H9 (cell line): ENCODE measurements at regions not wholly inside any gene's neighbourhood (a gene's known extent, or its start where the extent isn't known, plus 50 kb on each side); places are given as distances from the start of the nearest gene placed in this dataset.
A peak's percentile ranks its signal among the peaks of the same experiment; 100 is the strongest.

Experiments
- DNase-seq: peaks from one replicate; pipeline ENCODE4 v3.0.0-alpha.2; 2017
- H2AFZ ChIP-seq: one replicate; pipeline ENCODE4 v1.6.1; 2013; ENCODE audit warnings: mild to moderate bottlenecking, low read length, control low read depth, moderate library complexity
- H2AK5ac ChIP-seq: 2 replicates; pipeline ENCODE4 v1.6.1; 2013; ENCODE audit warnings: low read length, control low read depth, mixed read lengths; ENCODE audit not compliant: insufficient read length
- H2BK120ac ChIP-seq: one replicate; pipeline ENCODE4 v1.6.1; 2013; ENCODE audit warnings: low read depth, mild to moderate bottlenecking, low read length, control low read depth, inconsistent platforms; ENCODE audit not compliant: poor library complexity, severe bottlenecking
- H2BK12ac ChIP-seq: 2 replicates; pipeline ENCODE4 v1.6.1; 2013; ENCODE audit warnings: low read length, control low read depth, mixed read lengths, low read depth; ENCODE audit not compliant: insufficient read length
- H2BK15ac ChIP-seq: 2 replicates; pipeline ENCODE4 v1.6.1; 2013; ENCODE audit warnings: low read depth, low read length, control low read depth
- H2BK20ac ChIP-seq: one replicate; pipeline ENCODE4 v1.6.1; 2013; ENCODE audit warnings: low read depth, mild to moderate bottlenecking, low read length, control low read depth, inconsistent platforms; ENCODE audit not compliant: poor library complexity, severe bottlenecking
- H2BK5ac ChIP-seq: 2 replicates; pipeline ENCODE4 v1.6.1; 2013; ENCODE audit warnings: low read length, control low read depth, mixed read lengths; ENCODE audit not compliant: insufficient read length
- H3K14ac ChIP-seq: 2 replicates; pipeline ENCODE4 v1.6.1; 2013; ENCODE audit warnings: low read length, control low read depth; ENCODE audit not compliant: insufficient read depth
- H3K18ac ChIP-seq: 2 replicates; pipeline ENCODE4 v1.6.1; 2013; ENCODE audit warnings: low read depth, mild to moderate bottlenecking, mixed read lengths, low read length, control low read depth; ENCODE audit not compliant: insufficient read length
- H3K23ac ChIP-seq: 2 replicates; pipeline ENCODE4 v1.6.1; 2013; ENCODE audit warnings: low read length, control low read depth, mixed read lengths, low read depth; ENCODE audit not compliant: insufficient read length
- H3K23me2 ChIP-seq: 2 replicates; pipeline ENCODE4 v1.6.1; 2013; ENCODE audit warnings: low read depth, mild to moderate bottlenecking, mixed read lengths, low read length, control low read depth; ENCODE audit not compliant: insufficient read length, poor library complexity, severe bottlenecking
- H3K27ac ChIP-seq: 2 replicates; pipeline ENCODE4 v1.5.1; 2013; ENCODE audit warnings: low read length, control low read depth, mixed read lengths, low read depth; ENCODE audit not compliant: insufficient read length
- H3K27me3 ChIP-seq: 2 replicates; pipeline ENCODE4 v1.6.1; 2013; ENCODE audit warnings: low read length, control low read depth, inconsistent platforms; ENCODE audit not compliant: insufficient read depth
- H3K4ac ChIP-seq: 2 replicates; pipeline ENCODE4 v1.6.1; 2013; ENCODE audit warnings: low read depth, mild to moderate bottlenecking, control low read depth, inconsistent platforms, low read length, moderate library complexity
- H3K4me1 ChIP-seq: 2 replicates; pipeline ENCODE4 v1.6.1; 2013; ENCODE audit warnings: low read length, control low read depth, inconsistent platforms; ENCODE audit not compliant: insufficient read depth
- H3K4me2 ChIP-seq: 2 replicates; pipeline ENCODE4 v1.6.1; 2013; ENCODE audit warnings: low read length, control low read depth, mixed read lengths; ENCODE audit not compliant: insufficient read length, insufficient read depth
- H3K56ac ChIP-seq: 2 replicates; pipeline ENCODE4 v1.6.1; 2013; ENCODE audit warnings: low read depth, mild to moderate bottlenecking, mixed read lengths, low read length, control low read depth; ENCODE audit not compliant: insufficient read length
- H3K79me1 ChIP-seq: 2 replicates; pipeline ENCODE4 v1.6.1; 2013; ENCODE audit warnings: low read depth, mild to moderate bottlenecking, moderate library complexity, low read length, control low read depth, inconsistent platforms; ENCODE audit not compliant: insufficient read depth, poor library complexity, severe bottlenecking
- H3K79me2 ChIP-seq: 2 replicates; pipeline ENCODE4 v1.6.1; 2013; ENCODE audit warnings: low read length, control low read depth, inconsistent platforms; ENCODE audit not compliant: insufficient read depth
- H3K9ac ChIP-seq: 2 replicates; pipeline ENCODE4 v1.6.1; 2013; ENCODE audit warnings: low read length, control low read depth, mixed read lengths; ENCODE audit not compliant: insufficient read length; ENCODE audit errors: extremely low read depth
- H3K9me3 ChIP-seq: one replicate; pipeline ENCODE4 v1.6.1; 2013; ENCODE audit warnings: low read depth, low read length, inconsistent platforms; ENCODE audit not compliant: control insufficient read depth
- H3T11ph ChIP-seq: one replicate; pipeline ENCODE4 v1.6.1; 2013; ENCODE audit warnings: mild to moderate bottlenecking, low read length, control low read depth, inconsistent platforms
- H4K20me1 ChIP-seq: one replicate; pipeline ENCODE4 v1.6.1; 2013; ENCODE audit not compliant: control insufficient read depth, insufficient read length, insufficient read depth
- H4K5ac ChIP-seq: 2 replicates; pipeline ENCODE4 v1.6.1; 2013; ENCODE audit warnings: low read depth, mild to moderate bottlenecking, mixed read lengths, low read length, control low read depth; ENCODE audit not compliant: insufficient read length
- H4K8ac ChIP-seq: replicated peaks from 2 replicates; pipeline ENCODE4 v1.6.1; 2013; ENCODE audit warnings: low read length, control low read depth, mixed read lengths, low read depth; ENCODE audit not compliant: insufficient read length
- H4K91ac ChIP-seq: 2 replicates; pipeline ENCODE4 v1.6.1; 2013; ENCODE audit warnings: low read depth, mild to moderate bottlenecking, moderate library complexity, mixed read lengths, low read length, control low read depth; ENCODE audit not compliant: insufficient read length
- H3K27ac Mint-ChIP-seq, 3 experiments: 2 replicates in 2 of 3; 3 replicates in 1 of 3; pipeline ENCODE4 v1.8.0; 2020 to 2021; ENCODE audit warnings: mixed read lengths in 3 of 3, mild to moderate bottlenecking in 1 of 3, moderate library complexity in 1 of 3
- H3K27me3 Mint-ChIP-seq: 2 replicates; pipeline ENCODE4 v1.8.0; 2021; ENCODE audit warnings: low read depth, mild to moderate bottlenecking, moderate library complexity, mixed read lengths
- H3K36me3 Mint-ChIP-seq, 3 experiments: 2 replicates in 2 of 3; 3 replicates in 1 of 3; pipeline ENCODE4 v1.8.0; 2020 to 2021; ENCODE audit warnings: low read depth in 3 of 3, mixed read lengths in 3 of 3; ENCODE audit not compliant: insufficient read depth in 1 of 3
- H3K4me1 Mint-ChIP-seq, 2 experiments: 2 replicates each; pipeline ENCODE4 v1.8.0; 2020; ENCODE audit warnings: mixed read lengths in 2 of 2
- H3K4me3 Mint-ChIP-seq, 2 experiments: 2 replicates in 1 of 2; 3 replicates in 1 of 2; pipeline ENCODE4 v1.8.0; 2020 to 2021; ENCODE audit warnings: mild to moderate bottlenecking in 2 of 2, mixed read lengths in 2 of 2, moderate library complexity in 1 of 2
- H3K9me3 Mint-ChIP-seq, 2 experiments: 2 replicates in 1 of 2; 3 replicates in 1 of 2; pipeline ENCODE4 v1.8.0; 2020; ENCODE audit warnings: mild to moderate bottlenecking in 2 of 2, mixed read lengths in 2 of 2, moderate library complexity in 1 of 2
- TF ChIP-seq, protein P1 (sequence below): fragments of 200-600 bp; sonication (generic); conservative IDR thresholded peaks from 3 replicates; pipeline ENCODE4 v1.8.0; 2021; ENCODE audit warnings: antibody characterized with exemption, mild to moderate bottlenecking

GRCh38 chrX:125131164-125131563, 188.5 kb upstream of the TEX13C start:
- H3K4me3 Mint-ChIP-seq, result no peak overlapping the region
- H4K5ac ChIP-seq, result no peak overlapping the region
- no peaks in the 10 kb centered on the region for H3K9me3 ChIP-seq
- no peak overlapping the region for H2AK5ac ChIP-seq
- H4K91ac ChIP-seq, result no peak overlapping the region
- no peak overlapping the region for H3K18ac ChIP-seq
- H3K4me1 ChIP-seq, result no peaks in the 10 kb centered on the region
- no peaks in the 10 kb centered on the region for H3K79me1 ChIP-seq
- no peak overlapping the region for H3K27ac ChIP-seq
- no peak overlapping the region for H3K4me2 ChIP-seq
- no peak overlapping the region for H3K23ac ChIP-seq
- no peaks in the 10 kb centered on the region for H3K27me3 ChIP-seq
- H2BK120ac ChIP-seq, result no peak overlapping the region
- H3K9me3 Mint-ChIP-seq, result peaks cover 3 to 4% of the 10 kb centered on the region in 2 experiments; a peak in 3 of 5 replicates
- no peak overlapping the region for H3K27ac Mint-ChIP-seq
- TF ChIP-seq, protein P1, sequence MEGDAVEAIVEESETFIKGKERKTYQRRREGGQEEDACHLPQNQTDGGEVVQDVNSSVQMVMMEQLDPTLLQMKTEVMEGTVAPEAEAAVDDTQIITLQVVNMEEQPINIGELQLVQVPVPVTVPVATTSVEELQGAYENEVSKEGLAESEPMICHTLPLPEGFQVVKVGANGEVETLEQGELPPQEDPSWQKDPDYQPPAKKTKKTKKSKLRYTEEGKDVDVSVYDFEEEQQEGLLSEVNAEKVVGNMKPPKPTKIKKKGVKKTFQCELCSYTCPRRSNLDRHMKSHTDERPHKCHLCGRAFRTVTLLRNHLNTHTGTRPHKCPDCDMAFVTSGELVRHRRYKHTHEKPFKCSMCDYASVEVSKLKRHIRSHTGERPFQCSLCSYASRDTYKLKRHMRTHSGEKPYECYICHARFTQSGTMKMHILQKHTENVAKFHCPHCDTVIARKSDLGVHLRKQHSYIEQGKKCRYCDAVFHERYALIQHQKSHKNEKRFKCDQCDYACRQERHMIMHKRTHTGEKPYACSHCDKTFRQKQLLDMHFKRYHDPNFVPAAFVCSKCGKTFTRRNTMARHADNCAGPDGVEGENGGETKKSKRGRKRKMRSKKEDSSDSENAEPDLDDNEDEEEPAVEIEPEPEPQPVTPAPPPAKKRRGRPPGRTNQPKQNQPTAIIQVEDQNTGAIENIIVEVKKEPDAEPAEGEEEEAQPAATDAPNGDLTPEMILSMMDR, result peak; percentile 65
- H3K56ac ChIP-seq, result no peak overlapping the region
- no peaks in the 10 kb centered on the region for H4K20me1 ChIP-seq
- H4K8ac ChIP-seq, result no peak overlapping the region
- H3T11ph ChIP-seq, result no peak overlapping the region
- no peak overlapping the region for H2AFZ ChIP-seq
- no peak overlapping the region for H2BK12ac ChIP-seq
- no peak overlapping the region for H3K9ac ChIP-seq
- H2BK20ac ChIP-seq, result no peak overlapping the region
- no peaks in the 10 kb centered on the region for H3K23me2 ChIP-seq
- H2BK15ac ChIP-seq, result no peak overlapping the region
- no peak overlapping the region for H3K4ac ChIP-seq
- H3K79me2 ChIP-seq, result no peaks in the 10 kb centered on the region
- peaks cover 2 to 5% (median 2%) of the 10 kb centered on the region in 3 experiments for H3K36me3 Mint-ChIP-seq
- H3K27me3 Mint-ChIP-seq, result no peaks in the 10 kb centered on the region
- DNase-seq, result no peak
- H2BK5ac ChIP-seq, result no peak overlapping the region
- H3K4me1 Mint-ChIP-seq, result peaks cover 0 to 5% of the 10 kb centered on the region in 2 experiments; a peak in 2 of 4 replicates
- H3K14ac ChIP-seq, result no peak overlapping the region
